ENCODE measurements at regions not wholly inside any gene's neighbourhood (a gene's known extent, or its start where the extent isn't known, plus 50 kb on each side); places are given as distances from the start of the nearest gene placed in this dataset.

GRCh38 chr1:25167269-25168192 is 64.8 kb downstream of the SYF2 start:
- no peak overlapping the region for H3K4ac ChIP-seq (ENCODE audit: low read depth, low read length)
- CTCF ChIA-PET, result interaction anchor here (0.6 to 0.7 kb wide), 2 partner anchors 39 to 317 kb away, joined by 3 to 4 read pairs; no protein-coding TSS in a partner anchor
- ATAC-seq (ENCODE audit: low read depth) (no peak), DNase-seq (no peak)
- BruUV-seq (replicated peaks), result no TSS peak
- H4K91ac ChIP-seq (ENCODE audit: insufficient read depth, low read depth, low read length), result no peak overlapping the region
- H3K56ac ChIP-seq (ENCODE audit: extremely low read depth, insufficient read depth, low read length), result no peak overlapping the region
- H2BK15ac ChIP-seq (ENCODE audit: low read depth, low read length), result no peak overlapping the region
- H3K36me3 ChIP-seq (ENCODE audit: control insufficient read depth, insufficient read depth, low read length), result no peaks in the 10 kb centered on the region
- no peak overlapping the region for H3K9ac ChIP-seq (ENCODE audit: low read depth, low read length)
- TF ChIP-seq POLR2A (IDR thresholded peaks at IDR 0.05; ENCODE audit: low read depth, low read length) (no peak), CEBPB (IDR thresholded peaks at IDR 0.05; ENCODE audit: low read depth, low read length) (no peak), MXI1 (IDR thresholded peaks at IDR 0.05; ENCODE audit: borderline replicate concordance, low read depth, low read length) (no peak)
- no peak overlapping the region for H4K5ac ChIP-seq (ENCODE audit: low read depth, low read length)
- no peak overlapping the region for H3K23ac ChIP-seq (ENCODE audit: low read depth, low read length)
- in situ Hi-C loops (cut with MboI; ENCODE audit: low sequenced_read_pairs) (no loop called here), dilution Hi-C loops (cut with HindIII; ENCODE audit: low sequenced_read_pairs, unreplicated experiment) (no loop called here), intact Hi-C loops (cut with micrococcal nuclease) (no loop called here)
- no peak overlapping the region for H2AK5ac ChIP-seq (ENCODE audit: low read depth, low read length)
- no peak overlapping the region for H3K18ac ChIP-seq (ENCODE audit: low read depth, low read length)
- H3K4me2 ChIP-seq (ENCODE audit: low read depth, low read length), result no peak overlapping the region
- H2BK20ac ChIP-seq (ENCODE audit: low read depth, low read length), result no peak overlapping the region
- no peaks in the 10 kb centered on the region for H3K9me1 ChIP-seq (ENCODE audit: insufficient read depth, low read length)
- H4K20me1 ChIP-seq (ENCODE audit: insufficient read depth, low read length), result no peaks in the 10 kb centered on the region
- H3K14ac ChIP-seq (replicated peaks; ENCODE audit: low read depth, low read length), result no peak overlapping the region
- WGBS, 2 experiments (ENCODE audit: extremely low coverage in 2 of 2, insufficient read length in 1 of 2), result 42% methylated on average over 4 of the region's 17 CpGs; no CpG with 5 or more reads in 1 of the 2 experiments
- POLR2A ChIA-PET (ENCODE audit: unreplicated experiment), result no interaction called here
- H4K8ac ChIP-seq (ENCODE audit: low read depth in 2 of 2, low read length in 2 of 2), result no peak overlapping the region
- no peak overlapping the region for H3K4me3 ChIP-seq (ENCODE audit: insufficient read depth, low read depth, low read length)
- 0 out of 2 replicates have a peak, but pooled peaks cover 2% of the 10 kb centered on the region for H3K9me3 ChIP-seq (ENCODE audit: control insufficient read depth, insufficient read depth, low read length)
- H3K27ac ChIP-seq (ENCODE audit: insufficient read depth, low read length), result no peak overlapping the region
- H3K4me1 ChIP-seq (ENCODE audit: control insufficient read depth, insufficient read depth, low read length), result peaks cover 3% of the 10 kb centered on the region; the same call in 1 of the 2 replicates
- H2AK9ac ChIP-seq (replicated peaks; ENCODE audit: low read depth, low read length, poor library complexity), result no peak overlapping the region
- peaks cover 24% of the 10 kb centered on the region for H3K27me3 ChIP-seq (ENCODE audit: control insufficient read depth, insufficient read depth, low read length)
- H2BK5ac ChIP-seq (ENCODE audit: low read depth, low read length, poor library complexity, severe bottlenecking), result no peak overlapping the region
- peak overlapping the region; percentile 8 for H2AFZ ChIP-seq (replicated peaks; ENCODE audit: low read length, poor library complexity)
- H3K79me1 ChIP-seq (ENCODE audit: low read depth in 1 of 2, low read length in 2 of 2), result no peaks in the 10 kb centered on the region
- H2BK120ac ChIP-seq (ENCODE audit: low read depth, low read length), result no peak overlapping the region

Measured in IMR-90 (cell line).